NCI-H1694 (cell line): ENCODE measurements at regions not wholly inside any gene's neighbourhood (a gene's known extent, or its start where the extent isn't known, plus 50 kb on each side); places are given as distances from the start of the nearest gene placed in this dataset.

Experiments used
- DNase-seq: peaks from one replicate; lab custom pipeline; 2025; lab: John Stamatoyannopoulos, UW

DNA sequence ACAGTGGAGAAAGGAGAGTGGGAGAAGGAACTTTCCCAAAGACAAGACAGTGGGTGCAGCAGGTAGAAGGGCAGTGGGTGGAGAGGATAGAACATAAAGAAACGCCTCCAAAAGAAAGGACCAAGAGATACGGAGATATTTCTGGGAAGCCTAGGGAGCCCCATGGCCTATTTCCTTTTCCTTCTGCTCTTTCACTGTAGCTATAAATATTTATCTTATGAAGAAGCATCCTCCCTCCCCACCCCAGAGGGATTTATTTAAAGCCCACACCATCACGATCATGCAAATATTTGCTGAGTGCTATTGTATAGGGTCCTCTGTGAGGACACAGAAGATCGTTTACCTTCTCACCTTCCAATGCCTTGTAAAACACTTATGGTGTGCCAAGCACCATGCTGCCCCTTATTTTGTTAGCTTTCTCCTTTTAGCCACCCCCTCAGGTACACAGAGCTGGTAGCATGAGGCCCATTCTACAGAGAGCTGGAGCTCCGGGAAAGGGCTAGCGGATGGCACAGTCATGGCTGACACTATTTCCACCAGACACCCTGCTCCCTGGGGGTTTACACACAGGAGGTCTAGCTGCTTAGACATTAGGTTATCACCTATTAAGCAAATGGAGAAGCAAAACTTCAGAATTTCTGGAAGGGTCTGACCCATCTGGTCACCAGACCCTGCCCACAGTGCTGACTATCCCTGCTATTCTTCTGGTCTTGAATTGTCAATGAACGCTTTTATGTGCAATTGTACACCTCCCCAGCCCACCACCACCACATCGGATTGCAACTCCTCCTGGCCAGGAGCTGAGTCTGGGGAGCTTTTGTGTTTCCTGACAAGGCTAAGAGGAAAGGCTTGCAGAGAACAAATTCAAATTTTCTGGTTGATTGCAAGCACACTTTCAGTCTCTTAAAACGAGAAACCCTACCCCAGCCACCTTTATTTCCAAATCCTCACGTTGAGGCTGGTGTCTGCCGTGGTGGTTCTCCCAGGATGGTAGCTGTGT lies 91.8 kb upstream of the KLF7 start:
- DNase-seq, result no peak

DNA sequence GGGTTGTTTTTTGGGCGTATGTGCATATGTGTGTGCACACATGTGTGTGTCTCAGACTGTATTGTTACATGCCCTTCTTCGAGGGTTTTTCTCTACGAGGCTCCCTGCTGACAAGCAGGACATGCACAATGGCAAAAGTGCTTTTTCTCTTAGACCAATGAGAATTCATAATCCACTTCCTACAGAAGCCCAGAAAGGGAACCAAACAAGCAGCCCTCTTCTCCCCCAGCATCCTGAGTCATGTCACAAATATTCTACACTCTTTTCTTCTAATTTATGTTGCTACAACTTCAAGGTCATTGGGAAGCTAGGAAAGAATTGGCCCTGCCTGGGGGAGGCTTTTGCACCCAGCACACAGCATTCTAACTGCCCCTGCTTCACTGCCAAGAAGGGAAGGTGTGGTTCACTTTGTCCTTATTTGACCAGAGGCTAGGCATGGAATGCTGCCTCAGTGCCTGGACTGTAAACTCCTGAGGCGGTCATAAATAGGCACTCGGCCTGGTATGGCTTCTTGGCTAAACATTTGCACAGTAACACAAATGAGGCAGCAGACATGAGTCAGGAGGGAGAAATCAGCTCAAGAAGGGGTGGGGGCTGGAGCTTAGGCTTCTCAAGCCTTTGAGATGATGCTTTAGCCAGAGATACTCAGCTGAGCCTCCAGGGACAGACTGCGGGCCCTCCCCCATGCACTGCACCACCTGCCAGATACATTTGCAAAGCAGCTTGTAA lies 92.7 kb upstream of the KLF7 start:
- DNase-seq, result peak; percentile 21

DNA sequence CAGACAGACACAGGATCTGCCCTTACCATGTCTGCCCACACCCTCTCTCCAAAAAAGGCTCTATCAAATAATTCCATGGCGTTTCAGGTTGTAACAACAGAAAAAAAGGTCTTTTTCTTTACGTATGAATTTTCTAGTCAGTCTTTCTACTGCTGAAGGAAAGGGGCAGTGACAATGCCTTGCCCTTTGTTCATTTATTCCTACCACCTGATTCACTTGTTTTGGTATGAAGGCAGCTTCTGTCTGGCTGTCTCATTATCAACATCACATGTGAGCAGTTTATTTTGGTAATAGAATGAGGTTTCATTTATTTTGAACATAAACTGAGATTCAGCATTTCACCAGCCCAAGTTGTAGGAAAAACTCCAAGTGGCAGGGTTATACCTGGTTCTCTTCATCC lies 94.3 kb upstream of the KLF7 start:
- DNase-seq, result no peak

DNA sequence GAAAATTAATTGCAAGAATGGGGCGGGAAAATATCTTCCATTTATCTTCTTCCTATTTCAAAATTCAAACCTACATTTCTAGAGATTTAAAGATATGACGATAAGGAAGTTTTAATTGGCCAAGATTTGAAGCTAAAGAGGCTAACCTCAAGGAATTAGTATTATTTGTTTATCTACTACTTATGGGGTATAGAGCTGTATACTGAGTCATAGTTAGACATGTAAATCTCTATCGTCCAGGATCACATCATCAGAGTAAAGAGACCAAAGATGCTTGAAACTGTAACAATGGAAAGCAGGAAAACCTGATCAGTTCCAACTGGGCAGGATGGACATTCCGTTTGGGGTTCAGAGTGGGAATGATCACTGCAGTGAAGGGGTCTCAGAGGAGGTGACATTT lies 95.2 kb upstream of the KLF7 start:
- no peak for DNase-seq

DNA sequence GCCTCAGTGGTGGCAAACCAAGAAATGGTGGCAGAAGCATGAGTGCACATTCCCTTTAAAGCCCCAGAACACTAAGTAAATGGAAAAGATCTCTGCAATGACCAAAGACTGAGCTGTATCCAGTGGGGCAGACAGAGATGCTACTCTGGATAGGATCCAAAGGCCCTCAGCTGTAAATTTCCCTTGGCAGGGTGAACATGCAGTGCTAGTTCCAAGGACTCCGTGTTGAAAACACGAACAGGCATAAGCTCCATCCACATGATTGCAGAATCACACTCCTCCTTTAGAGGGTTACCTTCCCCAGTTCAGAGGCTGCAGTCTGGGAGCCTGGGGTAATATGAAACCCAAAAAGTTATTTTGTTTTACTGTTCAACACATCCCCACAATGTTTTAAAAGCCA lies 98.6 kb upstream of the KLF7 start:
- DNase-seq, result no peak

DNA sequence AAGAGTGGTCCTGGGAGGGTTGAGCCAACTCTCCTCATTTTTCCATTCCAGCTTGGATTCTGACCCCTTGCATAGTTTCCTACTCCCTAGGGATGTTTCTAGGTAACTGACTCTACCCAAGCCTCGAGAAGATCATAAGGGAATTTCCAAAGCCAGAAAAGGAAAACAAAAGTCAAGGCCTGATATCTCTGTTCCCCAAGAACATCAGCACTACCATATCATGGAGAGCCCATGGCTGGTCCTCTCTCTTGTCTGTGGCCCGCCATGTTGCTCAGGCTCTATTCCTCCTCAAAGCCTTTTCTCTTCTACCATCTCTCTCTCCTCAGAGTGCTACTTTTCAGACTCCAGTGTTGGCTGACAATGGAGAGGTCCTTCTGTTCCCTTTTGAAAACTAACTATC lies 99.6 kb upstream of the KLF7 start:
- no peak for DNase-seq

DNA sequence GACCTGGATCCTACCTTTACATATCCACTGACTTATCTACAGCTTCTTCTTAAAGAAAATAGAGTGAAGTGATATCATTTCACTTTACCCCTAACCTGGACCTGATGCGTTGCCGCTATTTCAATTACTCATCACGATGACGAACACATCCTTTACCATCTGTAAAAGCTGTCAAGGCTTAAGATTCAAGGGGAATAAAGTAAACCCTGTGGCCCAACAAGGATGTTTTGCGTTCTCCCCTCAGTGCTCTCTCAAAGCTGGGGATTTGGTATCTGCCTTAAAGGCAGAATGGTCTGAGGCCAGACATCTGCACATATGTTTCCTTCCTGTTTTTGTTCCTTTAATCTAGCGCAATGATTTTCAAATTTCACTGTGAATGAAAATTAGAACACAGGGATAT lies 100.1 kb upstream of the KLF7 start:
- DNase-seq, result no peak

DNA sequence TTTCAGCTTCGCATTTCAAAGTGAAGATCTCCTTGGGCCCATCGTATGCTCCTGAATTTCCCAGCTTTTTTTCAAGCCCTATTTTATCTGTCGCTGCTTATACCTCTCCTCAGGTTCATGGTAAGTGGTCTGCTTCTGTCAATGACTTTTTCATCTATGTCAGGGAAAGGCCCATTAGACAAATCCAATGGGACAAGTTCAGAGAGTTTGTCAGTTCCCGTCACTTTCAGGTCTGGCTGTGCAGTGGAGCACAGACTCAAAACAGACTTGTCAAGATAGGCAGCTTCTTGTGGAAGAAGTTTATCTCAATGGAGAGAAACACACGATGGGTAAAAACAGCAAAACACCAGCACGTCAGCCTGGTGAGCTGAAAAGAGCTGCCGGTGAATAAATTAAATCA lies 100.9 kb upstream of the KLF7 start:
- no peak for DNase-seq

DNA sequence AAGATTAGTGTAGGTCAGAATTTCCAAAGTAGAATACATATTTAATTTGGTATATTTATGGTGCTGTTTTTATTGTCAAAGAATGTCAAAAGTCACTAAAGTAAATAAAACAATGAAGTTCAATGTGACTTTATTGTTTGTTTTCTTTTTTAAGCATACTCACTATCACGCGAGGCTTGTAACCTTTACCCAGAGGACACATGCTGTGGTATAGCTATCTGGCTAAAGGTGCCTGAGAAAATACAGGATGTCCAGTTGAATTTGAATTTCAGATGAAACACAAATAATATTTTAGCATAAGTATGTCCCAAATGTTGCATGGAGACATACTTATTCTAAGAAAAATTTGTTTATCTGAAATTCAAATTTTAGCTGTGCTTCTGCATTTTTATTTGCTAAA lies 103.3 kb upstream of the KLF7 start:
- no peak for DNase-seq

DNA sequence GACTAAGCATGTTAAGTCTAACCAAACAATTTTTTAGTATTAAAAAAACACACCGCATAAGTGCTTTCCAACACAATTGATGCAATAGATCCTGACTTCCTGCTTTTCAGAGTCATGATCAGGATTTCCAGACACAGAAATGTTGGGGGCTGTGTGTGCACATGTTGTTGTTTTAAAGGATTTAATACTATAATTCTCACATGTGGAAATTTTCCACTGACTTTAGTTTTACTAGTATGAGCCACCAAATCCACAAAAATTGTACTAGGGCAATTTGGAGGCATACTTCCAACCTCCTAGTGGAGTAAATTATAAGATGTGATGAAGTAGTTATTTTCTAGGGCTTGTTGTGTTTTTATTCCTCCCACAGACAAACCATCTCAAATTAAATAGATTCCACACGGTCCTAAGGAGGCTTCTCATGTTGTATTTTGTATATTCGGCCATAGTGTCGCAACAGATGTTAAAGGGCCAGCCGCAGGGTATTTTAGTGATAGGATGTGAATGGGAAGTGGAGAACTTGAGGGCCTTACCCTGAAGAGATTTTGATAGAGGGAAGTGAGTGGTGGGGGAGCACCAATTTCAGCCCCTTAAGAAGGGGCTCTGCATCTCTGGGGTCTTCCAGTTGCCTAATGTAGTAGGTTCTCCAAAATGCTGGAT lies 108.9 kb upstream of the KLF7 start:
- DNase-seq, result no peak

DNA sequence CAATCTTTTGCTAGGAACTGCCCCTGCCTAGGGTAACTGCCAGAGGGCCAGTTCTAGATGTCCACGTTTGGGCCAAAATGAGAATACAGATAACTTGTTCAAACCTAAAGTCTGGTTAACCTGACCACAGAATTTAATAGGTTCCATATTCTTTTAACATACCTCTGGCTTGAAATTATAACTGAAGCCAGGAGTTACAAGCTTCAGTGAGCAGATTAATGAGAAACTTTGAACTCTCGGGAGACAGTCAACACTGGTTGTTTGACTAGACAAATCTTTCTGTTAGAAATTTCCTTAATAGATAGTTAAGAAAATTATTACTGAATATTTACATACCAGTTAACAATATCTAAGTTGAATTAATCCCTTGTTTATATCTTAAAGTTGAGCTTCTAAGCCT lies 110.0 kb upstream of the KLF7 start:
- DNase-seq, result no peak

DNA sequence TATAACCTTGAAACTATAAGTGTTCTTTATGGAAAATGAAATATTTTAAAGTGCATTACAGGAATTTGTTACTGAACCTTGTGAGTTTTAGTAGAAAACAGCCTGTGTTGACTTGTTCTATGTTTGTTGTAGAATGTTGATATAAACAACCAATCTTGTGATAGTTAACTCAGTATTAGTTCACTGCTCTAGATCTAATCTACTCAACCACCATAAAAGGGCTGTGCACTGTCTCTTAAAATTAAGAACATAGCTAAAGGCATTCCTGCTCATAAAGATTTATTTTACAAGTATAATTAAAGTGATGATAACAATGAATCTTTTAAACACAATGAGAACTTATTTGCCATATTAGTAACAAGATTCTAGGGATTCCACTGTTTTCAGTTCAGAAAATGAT lies 110.5 kb upstream of the KLF7 start:
- no peak for DNase-seq

DNA sequence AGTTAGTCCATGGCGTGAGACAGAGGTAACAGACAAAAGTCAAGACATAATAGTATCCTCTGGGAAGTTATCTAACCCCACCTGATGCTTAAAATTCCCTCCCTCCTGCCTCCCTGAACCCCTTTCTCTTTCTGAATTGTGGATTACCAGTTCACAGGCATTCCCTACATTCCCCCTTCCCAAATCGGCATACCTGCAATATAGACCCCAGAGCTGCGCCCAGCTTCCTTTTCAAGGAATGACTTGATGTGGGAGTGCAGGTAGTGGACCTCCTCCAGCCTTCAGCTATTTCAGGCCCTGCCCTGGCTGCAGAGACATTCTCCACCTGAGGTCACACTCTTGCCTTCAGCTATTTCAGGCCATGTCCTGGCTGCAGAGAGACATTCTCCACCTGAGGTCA lies 111.1 kb upstream of the KLF7 start:
- no peak for DNase-seq

DNA sequence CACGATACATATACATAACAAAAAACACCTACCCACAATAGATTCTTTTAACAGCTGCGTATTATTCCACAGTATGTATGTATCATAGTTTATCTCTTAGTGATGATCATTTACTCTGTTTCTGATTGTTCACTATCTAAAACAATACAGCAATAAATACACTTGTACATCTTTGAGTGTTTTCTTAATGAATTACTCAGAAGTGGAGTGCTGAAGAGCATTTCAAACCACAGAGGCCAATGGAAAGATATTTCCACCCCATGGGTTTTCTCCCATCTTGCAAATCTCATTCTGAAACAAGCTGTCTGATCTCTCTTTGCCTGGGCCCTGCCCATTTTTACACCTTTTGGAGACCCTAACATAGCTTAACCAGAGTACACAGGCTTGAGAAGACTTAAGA lies 113.8 kb upstream of the KLF7 start:
- no peak for DNase-seq

DNA sequence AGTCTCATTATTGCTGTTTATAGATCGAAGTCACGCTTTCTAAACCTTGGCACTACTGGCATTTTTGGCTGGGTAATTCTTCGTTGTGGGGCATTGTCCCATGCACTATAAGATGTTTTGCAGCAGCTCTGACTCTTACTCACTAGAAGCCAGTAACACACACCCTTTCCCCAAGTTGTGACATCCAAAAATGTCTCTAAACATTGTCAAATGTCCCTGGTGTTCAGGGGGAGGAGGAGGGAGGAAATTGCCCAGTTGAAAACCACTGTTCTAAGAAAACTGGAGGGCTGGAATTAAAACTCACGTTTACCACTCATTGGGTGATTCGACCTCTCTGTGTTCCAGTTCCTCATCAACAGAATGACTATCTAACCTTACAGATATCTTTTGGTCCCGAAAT lies 115.7 kb upstream of the KLF7 start:
- DNase-seq, result no peak

DNA sequence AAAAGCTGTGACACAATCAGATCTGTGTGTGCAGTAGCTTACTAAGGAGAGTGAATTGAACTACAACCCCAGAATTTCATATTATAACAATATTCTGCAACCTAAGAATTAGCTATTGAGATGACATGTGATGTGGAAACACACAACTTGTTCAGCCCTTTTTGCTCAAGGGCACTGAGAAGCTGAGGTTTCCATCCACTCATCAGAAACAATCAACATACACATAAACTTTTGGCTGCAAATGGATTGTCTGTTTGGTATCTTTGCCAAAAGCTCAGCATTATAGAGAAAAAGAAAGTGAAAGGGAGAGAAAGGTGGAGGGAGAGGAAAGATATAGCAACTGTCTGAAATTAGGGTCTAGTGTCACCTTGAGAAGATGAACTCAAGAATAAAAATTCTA lies 117.2 kb upstream of the KLF7 start:
- no peak for DNase-seq

DNA sequence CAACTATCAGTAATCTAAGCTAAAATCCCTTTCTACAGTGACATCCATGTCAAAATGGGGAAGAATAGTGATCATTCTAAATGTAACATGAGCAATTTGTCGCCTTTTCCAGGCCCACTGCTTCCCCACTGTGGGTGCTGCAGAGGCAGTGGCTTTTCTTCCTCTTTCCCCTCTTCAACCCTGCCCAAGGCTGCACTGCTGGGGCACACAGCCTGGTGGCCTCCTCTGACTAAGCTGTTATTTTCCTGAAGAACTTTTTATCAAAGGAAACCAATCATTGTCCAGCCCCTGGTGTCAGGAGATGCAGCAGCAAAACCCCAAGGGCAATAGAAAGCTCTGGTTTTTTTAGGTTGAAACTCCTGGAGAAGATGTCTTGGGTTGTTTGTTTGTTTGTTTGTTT lies 117.6 kb upstream of the KLF7 start:
- peak; percentile 6 for DNase-seq

DNA sequence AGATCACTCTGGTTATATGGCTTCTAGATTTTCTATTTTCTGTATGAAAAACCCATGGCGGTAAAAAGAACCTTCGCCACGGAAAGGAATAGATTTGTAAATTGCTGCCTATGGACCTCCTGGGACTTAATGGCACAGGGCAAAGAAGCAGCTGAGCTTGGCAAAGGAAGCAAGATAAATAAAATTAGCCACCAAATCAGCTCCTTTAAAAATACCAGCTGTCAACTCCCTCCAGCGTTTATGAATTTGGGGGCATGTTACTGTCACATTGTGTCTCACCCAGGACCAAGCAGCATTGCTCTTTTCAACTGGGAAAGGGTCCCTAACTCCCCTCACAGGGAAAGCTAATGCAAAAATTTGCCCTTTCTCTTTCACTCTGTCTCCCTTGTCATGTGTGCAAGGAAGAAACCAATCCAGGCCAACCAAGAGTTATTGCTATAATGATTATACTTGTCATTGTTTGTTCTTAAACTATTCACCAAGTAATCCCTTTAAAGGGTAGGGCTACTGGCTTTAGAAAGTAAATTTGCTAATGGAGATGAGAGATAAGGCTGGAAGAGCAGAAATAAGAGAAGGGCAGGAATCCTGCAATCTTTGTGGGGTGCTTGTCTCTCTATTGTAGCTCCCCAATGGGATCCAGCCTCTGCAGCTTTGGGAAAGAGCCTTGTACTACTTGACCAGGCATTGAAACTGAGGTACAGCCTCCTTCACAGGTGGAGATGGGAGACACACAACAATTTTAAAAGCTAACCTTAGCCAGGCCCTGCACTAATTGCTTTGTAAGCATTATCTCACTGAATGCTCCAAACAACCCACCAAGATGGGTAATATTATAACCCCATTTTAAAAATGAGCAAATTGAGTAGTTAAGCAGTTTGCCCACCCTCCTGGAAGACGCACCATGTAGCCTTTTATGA lies 119.1 kb upstream of the KLF7 start:
- peak; percentile 60 for DNase-seq

DNA sequence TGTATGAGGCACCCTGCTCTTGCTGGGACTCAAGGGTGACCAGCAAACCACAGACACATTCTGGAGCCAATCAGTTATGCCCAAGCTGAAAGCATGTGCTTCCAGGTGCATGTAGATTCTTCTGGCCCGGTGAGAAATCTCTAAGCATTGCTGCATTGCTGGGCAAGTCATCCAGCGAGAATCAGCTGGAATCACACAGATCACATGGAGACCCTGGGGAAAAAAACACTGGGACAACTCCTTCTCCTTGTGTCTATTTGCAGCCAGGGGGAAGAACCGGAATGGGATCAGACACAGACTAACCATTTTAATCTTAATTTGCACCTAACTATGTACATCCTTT lies 119.7 kb upstream of the KLF7 start:
- DNase-seq, result no peak

DNA sequence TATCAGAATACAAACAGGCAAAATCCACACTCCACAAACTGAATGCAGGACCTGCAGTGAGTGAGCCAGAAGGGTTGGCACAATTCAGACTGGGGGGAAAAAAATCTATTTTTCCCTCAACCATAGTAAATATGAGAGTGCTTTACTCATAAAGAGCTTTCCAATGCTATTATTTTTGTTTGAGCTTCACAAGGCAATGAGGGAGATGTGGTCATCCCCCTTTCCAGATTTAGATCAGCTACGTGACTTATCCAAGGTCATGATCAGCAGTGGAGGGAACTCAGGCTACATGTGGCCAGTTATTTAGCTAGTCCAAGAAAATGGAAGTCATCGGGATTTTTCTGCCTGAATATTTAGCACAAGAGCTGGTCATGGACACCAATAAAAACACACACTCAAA lies 120.4 kb upstream of the KLF7 start:
- no peak for DNase-seq

DNA sequence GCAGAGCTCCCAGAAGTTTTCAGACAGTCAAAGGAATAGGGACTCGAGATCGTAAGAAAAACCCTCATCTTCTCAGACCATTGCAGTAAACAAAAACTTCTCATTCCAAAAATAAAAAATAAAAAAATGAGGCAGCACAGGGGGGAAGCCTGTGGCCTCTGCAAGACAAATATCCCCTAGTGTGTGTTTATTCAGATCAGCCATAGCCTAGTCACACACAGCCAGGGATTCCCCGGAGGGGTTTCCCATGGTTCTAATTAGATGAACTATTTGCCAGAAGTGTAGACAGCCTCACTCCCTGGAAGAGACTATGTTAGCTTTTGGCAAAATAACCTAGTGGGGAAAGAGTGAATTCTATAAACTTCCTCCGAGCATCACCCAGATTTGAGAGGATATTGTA lies 122.9 kb upstream of the KLF7 start:
- DNase-seq, result no peak
